H9 (cell line): ENCODE measurements at regions not wholly inside any gene's neighbourhood (a gene's known extent, or its start where the extent isn't known, plus 50 kb on each side); places are given as distances from the start of the nearest gene placed in this dataset.

ENCODE experiments used
- DNase-seq: peaks from one replicate; pipeline ENCODE4 v3.0.0-alpha.2; 2017
- H2AFZ ChIP-seq: one replicate; pipeline ENCODE4 v1.6.1; 2013; ENCODE audit warnings: mild to moderate bottlenecking, low read length, control low read depth, moderate library complexity
- H2AK5ac ChIP-seq: 2 replicates; pipeline ENCODE4 v1.6.1; 2013; ENCODE audit warnings: low read length, control low read depth, mixed read lengths; ENCODE audit not compliant: insufficient read length
- H2BK120ac ChIP-seq: one replicate; pipeline ENCODE4 v1.6.1; 2013; ENCODE audit warnings: low read depth, mild to moderate bottlenecking, low read length, control low read depth, inconsistent platforms; ENCODE audit not compliant: poor library complexity, severe bottlenecking
- H2BK12ac ChIP-seq: 2 replicates; pipeline ENCODE4 v1.6.1; 2013; ENCODE audit warnings: low read length, control low read depth, mixed read lengths, low read depth; ENCODE audit not compliant: insufficient read length
- H2BK15ac ChIP-seq: 2 replicates; pipeline ENCODE4 v1.6.1; 2013; ENCODE audit warnings: low read depth, low read length, control low read depth
- H2BK20ac ChIP-seq: one replicate; pipeline ENCODE4 v1.6.1; 2013; ENCODE audit warnings: low read depth, mild to moderate bottlenecking, low read length, control low read depth, inconsistent platforms; ENCODE audit not compliant: poor library complexity, severe bottlenecking
- H2BK5ac ChIP-seq: 2 replicates; pipeline ENCODE4 v1.6.1; 2013; ENCODE audit warnings: low read length, control low read depth, mixed read lengths; ENCODE audit not compliant: insufficient read length
- H3K14ac ChIP-seq: 2 replicates; pipeline ENCODE4 v1.6.1; 2013; ENCODE audit warnings: low read length, control low read depth; ENCODE audit not compliant: insufficient read depth
- H3K18ac ChIP-seq: 2 replicates; pipeline ENCODE4 v1.6.1; 2013; ENCODE audit warnings: low read depth, mild to moderate bottlenecking, mixed read lengths, low read length, control low read depth; ENCODE audit not compliant: insufficient read length
- H3K23ac ChIP-seq: 2 replicates; pipeline ENCODE4 v1.6.1; 2013; ENCODE audit warnings: low read length, control low read depth, mixed read lengths, low read depth; ENCODE audit not compliant: insufficient read length
- H3K23me2 ChIP-seq: 2 replicates; pipeline ENCODE4 v1.6.1; 2013; ENCODE audit warnings: low read depth, mild to moderate bottlenecking, mixed read lengths, low read length, control low read depth; ENCODE audit not compliant: insufficient read length, poor library complexity, severe bottlenecking
- H3K27ac ChIP-seq: 2 replicates; pipeline ENCODE4 v1.5.1; 2013; ENCODE audit warnings: low read length, control low read depth, mixed read lengths, low read depth; ENCODE audit not compliant: insufficient read length
- H3K27me3 ChIP-seq: 2 replicates; pipeline ENCODE4 v1.6.1; 2013; ENCODE audit warnings: low read length, control low read depth, inconsistent platforms; ENCODE audit not compliant: insufficient read depth
- H3K4ac ChIP-seq: 2 replicates; pipeline ENCODE4 v1.6.1; 2013; ENCODE audit warnings: low read depth, mild to moderate bottlenecking, control low read depth, inconsistent platforms, low read length, moderate library complexity
- H3K4me1 ChIP-seq: 2 replicates; pipeline ENCODE4 v1.6.1; 2013; ENCODE audit warnings: low read length, control low read depth, inconsistent platforms; ENCODE audit not compliant: insufficient read depth
- H3K4me2 ChIP-seq: 2 replicates; pipeline ENCODE4 v1.6.1; 2013; ENCODE audit warnings: low read length, control low read depth, mixed read lengths; ENCODE audit not compliant: insufficient read length, insufficient read depth
- H3K56ac ChIP-seq: 2 replicates; pipeline ENCODE4 v1.6.1; 2013; ENCODE audit warnings: low read depth, mild to moderate bottlenecking, mixed read lengths, low read length, control low read depth; ENCODE audit not compliant: insufficient read length
- H3K79me1 ChIP-seq: 2 replicates; pipeline ENCODE4 v1.6.1; 2013; ENCODE audit warnings: low read depth, mild to moderate bottlenecking, moderate library complexity, low read length, control low read depth, inconsistent platforms; ENCODE audit not compliant: insufficient read depth, poor library complexity, severe bottlenecking
- H3K79me2 ChIP-seq: 2 replicates; pipeline ENCODE4 v1.6.1; 2013; ENCODE audit warnings: low read length, control low read depth, inconsistent platforms; ENCODE audit not compliant: insufficient read depth
- H3K9ac ChIP-seq: 2 replicates; pipeline ENCODE4 v1.6.1; 2013; ENCODE audit warnings: low read length, control low read depth, mixed read lengths; ENCODE audit not compliant: insufficient read length; ENCODE audit errors: extremely low read depth
- H3K9me3 ChIP-seq: one replicate; pipeline ENCODE4 v1.6.1; 2013; ENCODE audit warnings: low read depth, low read length, inconsistent platforms; ENCODE audit not compliant: control insufficient read depth
- H3T11ph ChIP-seq: one replicate; pipeline ENCODE4 v1.6.1; 2013; ENCODE audit warnings: mild to moderate bottlenecking, low read length, control low read depth, inconsistent platforms
- H4K20me1 ChIP-seq: one replicate; pipeline ENCODE4 v1.6.1; 2013; ENCODE audit not compliant: control insufficient read depth, insufficient read length, insufficient read depth
- H4K5ac ChIP-seq: 2 replicates; pipeline ENCODE4 v1.6.1; 2013; ENCODE audit warnings: low read depth, mild to moderate bottlenecking, mixed read lengths, low read length, control low read depth; ENCODE audit not compliant: insufficient read length
- H4K8ac ChIP-seq: replicated peaks from 2 replicates; pipeline ENCODE4 v1.6.1; 2013; ENCODE audit warnings: low read length, control low read depth, mixed read lengths, low read depth; ENCODE audit not compliant: insufficient read length
- H4K91ac ChIP-seq: 2 replicates; pipeline ENCODE4 v1.6.1; 2013; ENCODE audit warnings: low read depth, mild to moderate bottlenecking, moderate library complexity, mixed read lengths, low read length, control low read depth; ENCODE audit not compliant: insufficient read length
- H3K27ac Mint-ChIP-seq, 3 experiments: 2 replicates in 2 of 3; 3 replicates in 1 of 3; pipeline ENCODE4 v1.8.0; 2020 to 2021; ENCODE audit warnings: mixed read lengths in 3 of 3, mild to moderate bottlenecking in 1 of 3, moderate library complexity in 1 of 3
- H3K27me3 Mint-ChIP-seq: 2 replicates; pipeline ENCODE4 v1.8.0; 2021; ENCODE audit warnings: low read depth, mild to moderate bottlenecking, moderate library complexity, mixed read lengths
- H3K36me3 Mint-ChIP-seq, 3 experiments: 2 replicates in 2 of 3; 3 replicates in 1 of 3; pipeline ENCODE4 v1.8.0; 2020 to 2021; ENCODE audit warnings: low read depth in 3 of 3, mixed read lengths in 3 of 3; ENCODE audit not compliant: insufficient read depth in 1 of 3
- H3K4me1 Mint-ChIP-seq, 2 experiments: 2 replicates each; pipeline ENCODE4 v1.8.0; 2020; ENCODE audit warnings: mixed read lengths in 2 of 2
- H3K4me3 Mint-ChIP-seq, 2 experiments: 2 replicates in 1 of 2; 3 replicates in 1 of 2; pipeline ENCODE4 v1.8.0; 2020 to 2021; ENCODE audit warnings: mild to moderate bottlenecking in 2 of 2, mixed read lengths in 2 of 2, moderate library complexity in 1 of 2
- H3K9me3 Mint-ChIP-seq, 2 experiments: 2 replicates in 1 of 2; 3 replicates in 1 of 2; pipeline ENCODE4 v1.8.0; 2020; ENCODE audit warnings: mild to moderate bottlenecking in 2 of 2, mixed read lengths in 2 of 2, moderate library complexity in 1 of 2
- WGBS: extraction: QIAGEN DNeasy Blood & Tissue Kit; methylation state at CpG from one replicate; pipeline ENCODE4 v1.1.7; 2013; ENCODE audit warnings: missing lambda C conversion rate, low lambda C conversion rate, mixed read lengths; ENCODE audit not compliant: insufficient read length; ENCODE audit errors: extremely low coverage; 5-methylcytosine and 5-hydroxymethylcytosine counted together
- TF ChIP-seq, protein P1 (sequence below): fragments of 200-600 bp; sonication (generic); conservative IDR thresholded peaks from 3 replicates; pipeline ENCODE4 v1.8.0; 2021; ENCODE audit warnings: antibody characterized with exemption, mild to moderate bottlenecking

DNA sequence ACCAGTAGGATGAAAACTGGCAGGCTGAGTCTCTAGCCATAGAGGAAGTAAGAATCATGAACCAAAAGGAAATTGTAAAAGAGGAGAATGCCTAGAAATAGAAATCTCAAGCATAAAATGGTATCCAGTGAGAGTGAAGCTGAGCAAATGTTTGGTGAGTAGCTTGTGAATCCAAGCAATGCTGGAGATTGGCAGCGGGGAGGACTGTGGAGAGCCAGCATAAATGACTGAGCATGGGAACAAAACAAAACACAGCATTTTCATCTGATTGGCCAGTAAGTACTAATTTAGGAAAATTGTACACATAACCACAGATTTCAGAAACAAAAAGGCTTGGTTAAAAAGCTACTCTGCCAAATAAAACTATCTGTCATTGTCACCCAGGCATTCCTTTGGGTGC is 390.0 kb downstream of the STK39 start:
- Histone ChIP-seq H2BK120ac (no peak overlapping the region), H3K27ac (no peak overlapping the region), H2BK12ac (no peak overlapping the region), H3K23me2 (no peaks in the 10 kb centered on the region), H4K20me1 (no peaks in the 10 kb centered on the region), H2AK5ac (no peak overlapping the region), H3K23ac (no peak overlapping the region), H3K27me3 (no peaks in the 10 kb centered on the region), H4K5ac (no peak overlapping the region), H2BK15ac (no peak overlapping the region), H3K79me1 (no peaks in the 10 kb centered on the region), H2AFZ (no peak overlapping the region), H3K9me3 (peaks cover 3% of the 10 kb centered on the region), H3K56ac (no peak overlapping the region), H3K4ac (no peak overlapping the region), H3T11ph (no peak overlapping the region), H3K79me2 (no peaks in the 10 kb centered on the region), H3K9ac (no peak overlapping the region), H3K4me1 (peaks cover 5% of the 10 kb centered on the region; the same call in 1 of the 2 replicates), H3K14ac (no peak overlapping the region), H2BK20ac (no peak overlapping the region), H4K8ac (no peak overlapping the region), H2BK5ac (no peak overlapping the region), H4K91ac (no peak overlapping the region), H3K4me2 (no peak overlapping the region), H3K18ac (no peak overlapping the region)
- Mint-ChIP-seq H3K36me3 (peaks cover 2 to 7% (median 4%) of the 10 kb centered on the region in 3 experiments; a peak in 6 of 7 replicates), H3K27me3 (no peaks in the 10 kb centered on the region), H3K9me3 (peaks cover 5 to 6% of the 10 kb centered on the region in 2 experiments), H3K27ac (peak overlapping the region in 2 of 3 experiments; percentile 46 to 54; a peak in 2 of 7 replicates), H3K4me1 (peaks cover 48 to 49% of the 10 kb centered on the region in 2 experiments), H3K4me3 (no peak overlapping the region)
- WGBS: no CpG with 5 or more reads among the region's 1 CpG
- TF ChIP-seq, protein P1, sequence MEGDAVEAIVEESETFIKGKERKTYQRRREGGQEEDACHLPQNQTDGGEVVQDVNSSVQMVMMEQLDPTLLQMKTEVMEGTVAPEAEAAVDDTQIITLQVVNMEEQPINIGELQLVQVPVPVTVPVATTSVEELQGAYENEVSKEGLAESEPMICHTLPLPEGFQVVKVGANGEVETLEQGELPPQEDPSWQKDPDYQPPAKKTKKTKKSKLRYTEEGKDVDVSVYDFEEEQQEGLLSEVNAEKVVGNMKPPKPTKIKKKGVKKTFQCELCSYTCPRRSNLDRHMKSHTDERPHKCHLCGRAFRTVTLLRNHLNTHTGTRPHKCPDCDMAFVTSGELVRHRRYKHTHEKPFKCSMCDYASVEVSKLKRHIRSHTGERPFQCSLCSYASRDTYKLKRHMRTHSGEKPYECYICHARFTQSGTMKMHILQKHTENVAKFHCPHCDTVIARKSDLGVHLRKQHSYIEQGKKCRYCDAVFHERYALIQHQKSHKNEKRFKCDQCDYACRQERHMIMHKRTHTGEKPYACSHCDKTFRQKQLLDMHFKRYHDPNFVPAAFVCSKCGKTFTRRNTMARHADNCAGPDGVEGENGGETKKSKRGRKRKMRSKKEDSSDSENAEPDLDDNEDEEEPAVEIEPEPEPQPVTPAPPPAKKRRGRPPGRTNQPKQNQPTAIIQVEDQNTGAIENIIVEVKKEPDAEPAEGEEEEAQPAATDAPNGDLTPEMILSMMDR: no peak
- DNase-seq: no peak
